ENCODE measurements at regions not wholly inside any gene's neighbourhood (a gene's known extent, or its start where the extent isn't known, plus 50 kb on each side); places are given as distances from the start of the nearest gene placed in this dataset.

- no peak overlapping the region for H3K4me3 Mint-ChIP-seq (ENCODE audit: unreplicated experiment)
- no peaks in the 10 kb centered on the region for H3K4me1 Mint-ChIP-seq (ENCODE audit: low read depth, unreplicated experiment)
- H3K9me3 Mint-ChIP-seq (ENCODE audit: unreplicated experiment): no peaks in the 10 kb centered on the region
- no peak overlapping the region for H3K27ac Mint-ChIP-seq (ENCODE audit: unreplicated experiment)
- H3K36me3 Mint-ChIP-seq (ENCODE audit: unreplicated experiment): no peaks in the 10 kb centered on the region
- TF ChIP-seq CTCF (IDR thresholded peaks at IDR 0.05; ENCODE audit: partially characterized antibody, unreplicated experiment): no peak
- no peaks in the 10 kb centered on the region for H3K27me3 Mint-ChIP-seq (ENCODE audit: unreplicated experiment)
- DNase-seq: no peak
Measured at GRCh38 chr3:96012939-96013338, 801.5 kb upstream of the EPHA6 start.

- no peak for DNase-seq
- H3K4me3 Mint-ChIP-seq (ENCODE audit: unreplicated experiment): no peak overlapping the region
- no peaks in the 10 kb centered on the region for H3K9me3 Mint-ChIP-seq (ENCODE audit: unreplicated experiment)
- no peaks in the 10 kb centered on the region for H3K27me3 Mint-ChIP-seq (ENCODE audit: unreplicated experiment)
- no peak overlapping the region for H3K27ac Mint-ChIP-seq (ENCODE audit: unreplicated experiment)
- no peaks in the 10 kb centered on the region for H3K36me3 Mint-ChIP-seq (ENCODE audit: unreplicated experiment)
- no peaks in the 10 kb centered on the region for H3K4me1 Mint-ChIP-seq (ENCODE audit: low read depth, unreplicated experiment)
- TF ChIP-seq CTCF (IDR thresholded peaks at IDR 0.05; ENCODE audit: partially characterized antibody, unreplicated experiment): no peak
Measured at GRCh38 chr3:96017556-96017955, 796.8 kb upstream of the EPHA6 start.

- DNase-seq: no peak
- Mint-ChIP-seq H3K9me3 (ENCODE audit: unreplicated experiment) (no peaks in the 10 kb centered on the region), H3K27me3 (ENCODE audit: unreplicated experiment) (no peaks in the 10 kb centered on the region), H3K4me1 (ENCODE audit: low read depth, unreplicated experiment) (no peaks in the 10 kb centered on the region), H3K36me3 (ENCODE audit: unreplicated experiment) (no peaks in the 10 kb centered on the region), H3K4me3 (ENCODE audit: unreplicated experiment) (no peak overlapping the region), H3K27ac (ENCODE audit: unreplicated experiment) (no peak overlapping the region)
- TF ChIP-seq CTCF (IDR thresholded peaks at IDR 0.05; ENCODE audit: partially characterized antibody, unreplicated experiment): no peak
Measured at GRCh38 chr3:96022676-96023075, 791.7 kb upstream of the EPHA6 start.

- Mint-ChIP-seq H3K9me3 (ENCODE audit: unreplicated experiment) (no peaks in the 10 kb centered on the region), H3K27me3 (ENCODE audit: unreplicated experiment) (no peaks in the 10 kb centered on the region), H3K4me3 (ENCODE audit: unreplicated experiment) (no peak overlapping the region), H3K36me3 (ENCODE audit: unreplicated experiment) (no peaks in the 10 kb centered on the region), H3K4me1 (ENCODE audit: low read depth, unreplicated experiment) (no peaks in the 10 kb centered on the region), H3K27ac (ENCODE audit: unreplicated experiment) (no peak overlapping the region)
- DNase-seq: no peak
- TF ChIP-seq CTCF (IDR thresholded peaks at IDR 0.05; ENCODE audit: partially characterized antibody, unreplicated experiment): no peak
Measured at GRCh38 chr3:96027718-96028117, 786.7 kb upstream of the EPHA6 start.

- DNase-seq: no peak
- H3K4me1 Mint-ChIP-seq (ENCODE audit: low read depth, unreplicated experiment): no peaks in the 10 kb centered on the region
- H3K4me3 Mint-ChIP-seq (ENCODE audit: unreplicated experiment): no peak overlapping the region
- no peak overlapping the region for H3K27ac Mint-ChIP-seq (ENCODE audit: unreplicated experiment)
- H3K27me3 Mint-ChIP-seq (ENCODE audit: unreplicated experiment): no peaks in the 10 kb centered on the region
- no peaks in the 10 kb centered on the region for H3K36me3 Mint-ChIP-seq (ENCODE audit: unreplicated experiment)
- H3K9me3 Mint-ChIP-seq (ENCODE audit: unreplicated experiment): no peaks in the 10 kb centered on the region
- no peak for TF ChIP-seq CTCF (IDR thresholded peaks at IDR 0.05; ENCODE audit: partially characterized antibody, unreplicated experiment)
Measured at GRCh38 chr3:96039632-96040031, 774.8 kb upstream of the EPHA6 start.

All from glutamatergic neuron (in vitro differentiated cells).